OCI-LY1 (cell line): ENCODE measurements at regions not wholly inside any gene's neighbourhood (a gene's known extent, or its start where the extent isn't known, plus 50 kb on each side); places are given as distances from the start of the nearest gene placed in this dataset.

Experiments used
- H2AFZ ChIP-seq: fragments of 200-600 bp; sonication (generic), shearing (Covaris generic); 2 replicates; pipeline ENCODE4 v1.6.0; 2014; ENCODE audit warnings: antibody characterized with exemption, mild to moderate bottlenecking, low read length
- H3F3A ChIP-seq: fragments of 200-600 bp; sonication (generic), shearing (Covaris generic); 2 replicates; pipeline ENCODE4 v1.6.0; 2014; ENCODE audit warnings: mild to moderate bottlenecking, antibody characterized with exemption, low read length, moderate library complexity; ENCODE audit not compliant: insufficient read depth
- H3K27ac ChIP-seq: fragments of 200-600 bp; sonication (generic); 2 replicates; pipeline ENCODE4 v1.5.1; 2014; ENCODE audit warnings: low read length, mixed run types, mild to moderate bottlenecking, low read depth; ENCODE audit not compliant: poor library complexity, severe bottlenecking
- H3K27me3 ChIP-seq: fragments of 200-600 bp; sonication (generic); 2 replicates; pipeline ENCODE4 v1.6.0; 2014; ENCODE audit warnings: antibody characterized with exemption, mild to moderate bottlenecking, low read length, moderate library complexity; ENCODE audit not compliant: insufficient read depth
- H3K36me3 ChIP-seq: fragments of 200-600 bp; sonication (generic); 2 replicates; pipeline ENCODE4 v1.6.1; 2014; ENCODE audit warnings: mild to moderate bottlenecking, antibody characterized with exemption, low read length, moderate library complexity, mixed read lengths; ENCODE audit not compliant: insufficient read depth
- H3K4me1 ChIP-seq: fragments of 200-600 bp; sonication (generic); 2 replicates; pipeline ENCODE4 v1.5.1; 2014; ENCODE audit warnings: mild to moderate bottlenecking, low read length, moderate library complexity; ENCODE audit not compliant: insufficient read depth, severe bottlenecking
- H3K4me2 ChIP-seq: fragments of 200-600 bp; sonication (generic), shearing (Covaris generic); 2 replicates; pipeline ENCODE4 v1.6.1; 2014; ENCODE audit warnings: low read length
- H3K4me3 ChIP-seq: fragments of 200-600 bp; sonication (generic); 2 replicates; pipeline ENCODE4 v1.5.1; 2014; ENCODE audit warnings: low read length, low read depth, mild to moderate bottlenecking, mixed read lengths; ENCODE audit not compliant: poor library complexity, severe bottlenecking
- H3K79me2 ChIP-seq: fragments of 200-600 bp; shearing (Covaris generic); 2 replicates; pipeline ENCODE4 v1.6.1; 2016; ENCODE audit warnings: mixed run types, low read length, mixed read lengths; ENCODE audit not compliant: insufficient read depth
- H3K9ac ChIP-seq: fragments of 200-600 bp; sonication (generic), shearing (Covaris generic); 2 replicates; pipeline ENCODE4 v1.6.1; 2014; ENCODE audit warnings: mild to moderate bottlenecking, low read length, mixed read lengths
- H3K9me2 ChIP-seq: fragments of 200-600 bp; sonication (generic), shearing (Covaris generic); 2 replicates; pipeline ENCODE4 v1.6.1; 2014; ENCODE audit warnings: low read depth, mild to moderate bottlenecking, low read length, mixed read lengths
- H3K9me3 ChIP-seq: fragments of 200-600 bp; shearing (Covaris generic); 2 replicates; pipeline ENCODE4 v1.6.1; 2014; ENCODE audit warnings: low read length, mixed read lengths
- H4K20me1 ChIP-seq: fragments of 200-600 bp; sonication (generic), shearing (Covaris generic); 2 replicates; pipeline ENCODE4 v1.6.0; 2016; ENCODE audit warnings: mild to moderate bottlenecking, low read length; ENCODE audit not compliant: insufficient read depth
- CTCF ChIP-seq: fragments of 200-600 bp; sonication (generic), shearing (Covaris generic); IDR thresholded peaks from 2 replicates; pipeline ENCODE4 v1.5.1; 2017; ENCODE audit warnings: mild to moderate bottlenecking, antibody characterized with exemption, low read length, moderate library complexity, mixed read lengths
- EZH2 ChIP-seq: fragments of 200-600 bp; sonication (generic), shearing (Covaris generic); IDR thresholded peaks from 2 replicates; pipeline ENCODE4 v1.8.0; 2017; ENCODE audit warnings: borderline replicate concordance, mixed run types, mild to moderate bottlenecking, antibody characterized with exemption, low read length, moderate library complexity, mixed read lengths

- H3K9me2 ChIP-seq, result no peaks in the 10 kb centered on the region
- no peaks in the 10 kb centered on the region for H3K4me1 ChIP-seq
- no peak overlapping the region for H3K9ac ChIP-seq
- H2AFZ ChIP-seq, result no peak overlapping the region
- no peaks in the 10 kb centered on the region for H3K79me2 ChIP-seq
- no peaks in the 10 kb centered on the region for H3K36me3 ChIP-seq
- no peak overlapping the region for H3K4me2 ChIP-seq
- no peak overlapping the region for H3K4me3 ChIP-seq
- H3K9me3 ChIP-seq, result no peaks in the 10 kb centered on the region
- no peak for TF ChIP-seq CTCF
- no peak for TF ChIP-seq EZH2
- H3K27me3 ChIP-seq, result no peaks in the 10 kb centered on the region
- no peaks in the 10 kb centered on the region for H4K20me1 ChIP-seq
- H3K27ac ChIP-seq, result no peak overlapping the region
- no peaks in the 10 kb centered on the region for H3F3A ChIP-seq
Observed at GRCh38 chr1:181910905-181911304, 150.6 kb downstream of the ZNF648 start.

GRCh38 chr1:181909010-181909409 is 152.5 kb downstream of the ZNF648 start:
- no peaks in the 10 kb centered on the region for H3K9me2 ChIP-seq
- no peaks in the 10 kb centered on the region for H3K4me1 ChIP-seq
- no peaks in the 10 kb centered on the region for H3F3A ChIP-seq
- no peaks in the 10 kb centered on the region for H3K36me3 ChIP-seq
- TF ChIP-seq EZH2, result no peak
- TF ChIP-seq CTCF, result no peak
- H3K9me3 ChIP-seq, result no peaks in the 10 kb centered on the region
- no peak overlapping the region for H3K9ac ChIP-seq
- no peaks in the 10 kb centered on the region for H3K27me3 ChIP-seq
- H4K20me1 ChIP-seq, result no peaks in the 10 kb centered on the region
- no peak overlapping the region for H3K27ac ChIP-seq
- no peaks in the 10 kb centered on the region for H3K79me2 ChIP-seq
- H3K4me2 ChIP-seq, result no peak overlapping the region
- H2AFZ ChIP-seq, result no peak overlapping the region
- H3K4me3 ChIP-seq, result no peak overlapping the region

- Histone ChIP-seq H3K4me1 (no peaks in the 10 kb centered on the region), H3K4me3 (no peak overlapping the region), H3K9ac (no peak overlapping the region), H3K79me2 (no peaks in the 10 kb centered on the region), H3K9me2 (no peaks in the 10 kb centered on the region), H3K27ac (no peak overlapping the region), H3K4me2 (no peak overlapping the region), H3K36me3 (no peaks in the 10 kb centered on the region), H3K27me3 (no peaks in the 10 kb centered on the region), H2AFZ (no peak overlapping the region), H4K20me1 (no peaks in the 10 kb centered on the region), H3F3A (no peaks in the 10 kb centered on the region), H3K9me3 (no peaks in the 10 kb centered on the region)
- no peak for TF ChIP-seq CTCF
- no peak for TF ChIP-seq EZH2
Observed at GRCh38 chr1:181906631-181907030, 154.9 kb downstream of the ZNF648 start.
